GM23248 (cell line): ENCODE measurements at regions not wholly inside any gene's neighbourhood (a gene's known extent, or its start where the extent isn't known, plus 50 kb on each side); places are given as distances from the start of the nearest gene placed in this dataset.

ENCODE experiments used
- EZH2 ChIP-seq: fragments of 200-600 bp; sonication (generic); IDR thresholded peaks from 2 replicates; pipeline ENCODE4 v1.6.1; 2018; ENCODE audit warnings: antibody characterized with exemption, mild to moderate bottlenecking; ENCODE audit not compliant: insufficient read depth, poor library complexity, severe bottlenecking
- EZH2phosphoT487 ChIP-seq: fragments of 200-600 bp; sonication (generic); IDR thresholded peaks from 2 replicates; pipeline ENCODE4 v1.6.1; 2018; ENCODE audit warnings: antibody characterized with exemption, moderate library complexity, mild to moderate bottlenecking, low read depth; ENCODE audit not compliant: insufficient read depth

GRCh38 chr12:88860851-88861250 is 280.6 kb upstream of the KITLG start:
- TF ChIP-seq EZH2, result no peak
- no peak for TF ChIP-seq EZH2phosphoT487
